GM23248 (cell line): ENCODE measurements at regions not wholly inside any gene's neighbourhood (a gene's known extent, or its start where the extent isn't known, plus 50 kb on each side); places are given as distances from the start of the nearest gene placed in this dataset.

Experiments
- DNase-seq: peaks from one replicate; pipeline ENCODE4 v3.0.0-alpha.2; 2015
- H2AFZ ChIP-seq: fragments of 200-600 bp; sonication (generic); 2 replicates; pipeline ENCODE4 v1.6.1; 2016; ENCODE audit warnings: antibody characterized with exemption
- H3F3A ChIP-seq: fragments of 200-600 bp; sonication (generic); 2 replicates; pipeline ENCODE4 v1.6.1; 2016; ENCODE audit warnings: mild to moderate bottlenecking, antibody characterized with exemption, mixed run types; ENCODE audit not compliant: insufficient read depth
- H3K27ac ChIP-seq: fragments of 200-600 bp; sonication (generic); 2 replicates; pipeline ENCODE4 v1.5.1; 2016; ENCODE audit warnings: mild to moderate bottlenecking
- H3K27me3 ChIP-seq: fragments of 200-600 bp; sonication (generic); replicated peaks from 2 replicates; pipeline ENCODE4 v1.6.1; 2016; ENCODE audit warnings: mild to moderate bottlenecking; ENCODE audit not compliant: insufficient read depth
- H3K36me3 ChIP-seq: fragments of 200-600 bp; sonication (generic); 2 replicates; pipeline ENCODE4 v1.6.1; 2016; ENCODE audit warnings: low read depth, mild to moderate bottlenecking
- H3K4me1 ChIP-seq: fragments of 200-600 bp; sonication (generic); 2 replicates; pipeline ENCODE4 v1.6.1; 2016; ENCODE audit warnings: mild to moderate bottlenecking; ENCODE audit not compliant: insufficient read depth
- H3K4me2 ChIP-seq: fragments of 200-600 bp; sonication (generic); one replicate; pipeline ENCODE4 v1.6.1; 2016; ENCODE audit warnings: mild to moderate bottlenecking; ENCODE audit not compliant: unreplicated experiment
- H3K4me3 ChIP-seq: fragments of 200-600 bp; sonication (generic); 2 replicates; pipeline ENCODE4 v1.5.1; 2016; ENCODE audit warnings: mild to moderate bottlenecking
- H3K79me2 ChIP-seq: fragments of 200-600 bp; sonication (generic); 2 replicates; pipeline ENCODE4 v1.6.1; 2016; ENCODE audit warnings: mild to moderate bottlenecking; ENCODE audit not compliant: insufficient read depth
- H3K9ac ChIP-seq: fragments of 200-600 bp; sonication (generic); 2 replicates; pipeline ENCODE4 v1.6.1; 2016; ENCODE audit warnings: mild to moderate bottlenecking
- H3K9me2 ChIP-seq: fragments of 200-600 bp; sonication (generic); 2 replicates; pipeline ENCODE4 v1.6.1; 2016; ENCODE audit warnings: mixed run types, mild to moderate bottlenecking, moderate library complexity; ENCODE audit not compliant: insufficient read depth
- H3K9me3 ChIP-seq: fragments of 200-600 bp; sonication (generic); one replicate; pipeline ENCODE4 v1.6.1; 2017; ENCODE audit warnings: low read depth
- H4K20me1 ChIP-seq: fragments of 200-600 bp; sonication (generic); 2 replicates; pipeline ENCODE4 v1.6.0; 2016; ENCODE audit not compliant: insufficient read depth
- EZH2 ChIP-seq: fragments of 200-600 bp; sonication (generic); IDR thresholded peaks from 2 replicates; pipeline ENCODE4 v1.6.1; 2018; ENCODE audit warnings: antibody characterized with exemption, mild to moderate bottlenecking; ENCODE audit not compliant: insufficient read depth, poor library complexity, severe bottlenecking
- EZH2phosphoT487 ChIP-seq: fragments of 200-600 bp; sonication (generic); IDR thresholded peaks from 2 replicates; pipeline ENCODE4 v1.6.1; 2018; ENCODE audit warnings: antibody characterized with exemption, moderate library complexity, mild to moderate bottlenecking, low read depth; ENCODE audit not compliant: insufficient read depth
- WGBS, 2 experiments: methylation state at CpG; one replicate each; pipeline ENCODE4 v1.1.6; 2015 to 2017; ENCODE audit warnings: low lambda C conversion rate in 2 of 2, low coverage in 1 of 2; ENCODE audit errors: missing lambda C conversion rate in 2 of 2; 5-methylcytosine and 5-hydroxymethylcytosine counted together
- in situ Hi-C: fragments of 300-500 bp; cut with MboI; formaldehyde crosslinking; loops from 2 replicates; pipeline ENCODE4 v1.15.0; 2020

GRCh38 chr11:97794876-97795275 lies 1225.9 kb upstream of the CNTN5 start:
- 4 to 5% methylated on average over 2 of the region's 2 CpGs for WGBS, 2 experiments
- Histone ChIP-seq H3K36me3 (no peaks in the 10 kb centered on the region), H3K9ac (no peak overlapping the region), H2AFZ (no peak overlapping the region), H3K4me2 (no peak overlapping the region), H3K4me1 (no peaks in the 10 kb centered on the region), H3K27me3 (no peaks in the 10 kb centered on the region), H3K4me3 (no peak overlapping the region), H3K79me2 (no peaks in the 10 kb centered on the region), H3K9me2 (no peaks in the 10 kb centered on the region), H3K27ac (no peak overlapping the region), H3F3A (no peaks in the 10 kb centered on the region), H4K20me1 (no peaks in the 10 kb centered on the region), H3K9me3 (no peaks in the 10 kb centered on the region)
- DNase-seq, result no peak
- in situ Hi-C loops, result no loop called here
- TF ChIP-seq EZH2phosphoT487 (no peak), EZH2 (no peak)

GRCh38 chr11:97800891-97801290 lies 1219.9 kb upstream of the CNTN5 start:
- no peak for DNase-seq
- no peak overlapping the region for H3K4me3 ChIP-seq
- no peak overlapping the region for H3K27ac ChIP-seq
- H4K20me1 ChIP-seq, result no peaks in the 10 kb centered on the region
- TF ChIP-seq EZH2phosphoT487 (no peak), EZH2 (no peak)
- H3K79me2 ChIP-seq, result no peaks in the 10 kb centered on the region
- H3K9me3 ChIP-seq, result no peaks in the 10 kb centered on the region
- H3K4me2 ChIP-seq, result no peak overlapping the region
- H3K36me3 ChIP-seq, result no peaks in the 10 kb centered on the region
- in situ Hi-C loops, result no loop called here
- no peaks in the 10 kb centered on the region for H3K27me3 ChIP-seq
- H2AFZ ChIP-seq, result no peak overlapping the region
- no peaks in the 10 kb centered on the region for H3K9me2 ChIP-seq
- H3K9ac ChIP-seq, result no peak overlapping the region
- H3F3A ChIP-seq, result no peaks in the 10 kb centered on the region
- whole genome bisulfite sequencing, 2 experiments, result 15 to 21% methylated on average over 3 of the region's 3 CpGs
- H3K4me1 ChIP-seq, result no peaks in the 10 kb centered on the region

GRCh38 chr11:97814325-97814959 lies 1206.3 kb upstream of the CNTN5 start:
- 21 to 23% methylated on average over 4 of the region's 4 CpGs for WGBS, 2 experiments
- DNase-seq, result no peak

GRCh38 chr11:97815667-97816066 lies 1205.1 kb upstream of the CNTN5 start:
- no peaks in the 10 kb centered on the region for H3K9me3 ChIP-seq
- in situ Hi-C loops, result no loop called here
- H3K36me3 ChIP-seq, result no peaks in the 10 kb centered on the region
- no peak overlapping the region for H2AFZ ChIP-seq
- no peak overlapping the region for H3K9ac ChIP-seq
- no peak overlapping the region for H3K4me3 ChIP-seq
- H3F3A ChIP-seq, result no peaks in the 10 kb centered on the region
- no peaks in the 10 kb centered on the region for H3K27me3 ChIP-seq
- TF ChIP-seq EZH2 (no peak), EZH2phosphoT487 (no peak)
- no peak for DNase-seq
- no peaks in the 10 kb centered on the region for H3K79me2 ChIP-seq
- no peak overlapping the region for H3K27ac ChIP-seq
- no peak overlapping the region for H3K4me2 ChIP-seq
- no peaks in the 10 kb centered on the region for H3K9me2 ChIP-seq
- no peaks in the 10 kb centered on the region for H4K20me1 ChIP-seq
- 6 to 7% methylated on average over 1 of the region's 1 CpG for WGBS, 2 experiments
- no peaks in the 10 kb centered on the region for H3K4me1 ChIP-seq

More at GRCh38 chr11:97814325-97814959, 1206.3 kb upstream of the CNTN5 start:
- H3K4me1 ChIP-seq, result no peaks in the 10 kb centered on the region
- no peak overlapping the region for H3K9ac ChIP-seq
- in situ Hi-C loops, result no loop called here
- H3K9me2 ChIP-seq, result no peaks in the 10 kb centered on the region
- H3K27ac ChIP-seq, result no peak overlapping the region
- H3K36me3 ChIP-seq, result no peaks in the 10 kb centered on the region
- H3K4me2 ChIP-seq, result no peak overlapping the region
- no peak overlapping the region for H3K4me3 ChIP-seq
- H3K9me3 ChIP-seq, result no peaks in the 10 kb centered on the region
- H4K20me1 ChIP-seq, result no peaks in the 10 kb centered on the region
- no peak overlapping the region for H2AFZ ChIP-seq
- no peaks in the 10 kb centered on the region for H3K27me3 ChIP-seq
- TF ChIP-seq EZH2phosphoT487 (no peak), EZH2 (no peak)
- no peaks in the 10 kb centered on the region for H3F3A ChIP-seq
- H3K79me2 ChIP-seq, result no peaks in the 10 kb centered on the region
